ENCODE measurements at regions not wholly inside any gene's neighbourhood (a gene's known extent, or its start where the extent isn't known, plus 50 kb on each side); places are given as distances from the start of the nearest gene placed in this dataset.

DNA sequence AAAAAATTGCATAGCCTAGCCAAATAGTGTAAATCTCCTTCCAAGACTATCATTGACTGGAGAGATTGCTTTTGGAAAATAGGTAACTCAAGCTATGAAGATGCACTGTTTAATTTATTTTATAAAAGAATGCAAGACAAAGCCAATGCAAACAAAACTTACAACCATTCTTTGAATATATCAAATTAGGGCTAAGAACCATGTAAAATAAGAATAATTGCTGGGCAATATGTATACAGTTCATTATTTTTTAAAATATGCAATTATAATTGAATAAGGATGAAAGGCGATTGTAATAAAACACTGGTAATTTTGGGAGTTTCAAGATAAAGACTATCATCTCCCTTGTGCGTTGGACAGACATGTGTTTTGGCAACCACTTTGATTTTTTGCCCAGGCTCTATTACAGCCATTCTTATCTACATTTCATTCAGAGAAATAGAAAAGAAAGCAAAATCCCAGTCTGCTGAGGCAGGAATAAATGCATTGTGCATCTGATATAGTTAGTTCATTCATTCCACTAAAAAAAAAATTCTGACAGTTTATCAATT, 242.3 kb upstream of the ROBO1 start:
- H3K36me3 ChIP-seq: no peaks in the 10 kb centered on the region

DNA sequence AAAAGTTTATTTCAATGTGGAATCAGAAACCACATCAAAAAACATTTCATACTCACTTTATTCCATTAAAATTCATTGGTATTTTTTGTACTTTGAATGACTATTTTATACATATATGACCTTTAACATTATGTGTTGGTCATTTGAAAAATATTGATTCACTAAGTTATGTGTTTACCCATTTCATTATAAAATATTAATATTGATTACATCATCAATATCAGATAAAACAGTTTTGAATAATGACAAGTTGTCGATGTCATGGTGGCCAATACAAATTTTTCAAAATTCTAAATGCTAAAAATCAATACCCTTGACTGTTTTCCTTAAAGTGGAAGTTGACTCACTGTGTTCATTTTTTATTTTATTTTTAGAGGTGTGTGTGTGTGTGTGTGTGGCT, 239.7 kb upstream of the ROBO1 start:
- Histone ChIP-seq H3K36me3 (no peaks in the 10 kb centered on the region), H3K9ac (ENCODE audit: low read depth in 2 of 2, low read length in 2 of 2) (no peak overlapping the region), H3K4me1 (no peaks in the 10 kb centered on the region), H3K27ac (no peak overlapping the region), H3K27me3 (no peaks in the 10 kb centered on the region), H3K9me3 (no peaks in the 10 kb centered on the region), H3K4me3 (no peak overlapping the region)
- DNase-seq: no peak
- intact Hi-C loops (cut with DNase I): no loop called here
- TF ChIP-seq, protein P1, sequence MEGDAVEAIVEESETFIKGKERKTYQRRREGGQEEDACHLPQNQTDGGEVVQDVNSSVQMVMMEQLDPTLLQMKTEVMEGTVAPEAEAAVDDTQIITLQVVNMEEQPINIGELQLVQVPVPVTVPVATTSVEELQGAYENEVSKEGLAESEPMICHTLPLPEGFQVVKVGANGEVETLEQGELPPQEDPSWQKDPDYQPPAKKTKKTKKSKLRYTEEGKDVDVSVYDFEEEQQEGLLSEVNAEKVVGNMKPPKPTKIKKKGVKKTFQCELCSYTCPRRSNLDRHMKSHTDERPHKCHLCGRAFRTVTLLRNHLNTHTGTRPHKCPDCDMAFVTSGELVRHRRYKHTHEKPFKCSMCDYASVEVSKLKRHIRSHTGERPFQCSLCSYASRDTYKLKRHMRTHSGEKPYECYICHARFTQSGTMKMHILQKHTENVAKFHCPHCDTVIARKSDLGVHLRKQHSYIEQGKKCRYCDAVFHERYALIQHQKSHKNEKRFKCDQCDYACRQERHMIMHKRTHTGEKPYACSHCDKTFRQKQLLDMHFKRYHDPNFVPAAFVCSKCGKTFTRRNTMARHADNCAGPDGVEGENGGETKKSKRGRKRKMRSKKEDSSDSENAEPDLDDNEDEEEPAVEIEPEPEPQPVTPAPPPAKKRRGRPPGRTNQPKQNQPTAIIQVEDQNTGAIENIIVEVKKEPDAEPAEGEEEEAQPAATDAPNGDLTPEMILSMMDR (IDR thresholded peaks at IDR 0.05): no peak

More for the DNA sequence above, 242.3 kb upstream of the ROBO1 start:
- no peak for DNase-seq
- Histone ChIP-seq H3K4me1 (no peaks in the 10 kb centered on the region), H3K4me3 (no peak overlapping the region), H3K9ac (ENCODE audit: low read depth in 2 of 2, low read length in 2 of 2) (no peak overlapping the region), H3K9me3 (no peaks in the 10 kb centered on the region), H3K27ac (no peak overlapping the region), H3K27me3 (no peaks in the 10 kb centered on the region)
- TF ChIP-seq, protein P1 (IDR thresholded peaks at IDR 0.05): no peak
- intact Hi-C loops (cut with DNase I): no loop called here

DNA sequence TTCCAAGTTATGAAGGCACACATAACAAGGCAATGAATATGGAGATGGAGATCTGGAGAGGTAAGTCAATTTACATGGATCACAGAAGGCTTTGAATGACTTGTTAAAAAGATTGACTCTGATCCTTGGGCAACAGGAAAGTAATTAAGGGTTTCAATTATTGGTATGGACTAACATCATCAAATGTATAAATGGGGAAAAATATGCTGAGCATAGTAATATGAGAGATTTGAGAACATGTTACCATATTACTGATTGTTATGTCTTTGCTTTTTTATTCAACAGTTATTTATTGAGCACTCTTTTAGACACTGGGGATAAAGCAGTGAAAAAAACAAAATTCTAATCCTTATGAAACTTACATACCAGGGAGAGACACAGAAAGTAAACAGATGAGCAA, 238.5 kb upstream of the ROBO1 start:
- no peak for DNase-seq
- TF ChIP-seq, protein P1 (IDR thresholded peaks at IDR 0.05): no peak
- H3K27ac ChIP-seq: no peak overlapping the region
- H3K27me3 ChIP-seq: no peaks in the 10 kb centered on the region
- no peaks in the 10 kb centered on the region for H3K9me3 ChIP-seq
- H3K36me3 ChIP-seq: no peaks in the 10 kb centered on the region
- no peaks in the 10 kb centered on the region for H3K4me1 ChIP-seq
- H3K9ac ChIP-seq (ENCODE audit: low read depth in 2 of 2, low read length in 2 of 2): no peak overlapping the region
- intact Hi-C loops (cut with DNase I): no loop called here
- H3K4me3 ChIP-seq: no peak overlapping the region

DNA sequence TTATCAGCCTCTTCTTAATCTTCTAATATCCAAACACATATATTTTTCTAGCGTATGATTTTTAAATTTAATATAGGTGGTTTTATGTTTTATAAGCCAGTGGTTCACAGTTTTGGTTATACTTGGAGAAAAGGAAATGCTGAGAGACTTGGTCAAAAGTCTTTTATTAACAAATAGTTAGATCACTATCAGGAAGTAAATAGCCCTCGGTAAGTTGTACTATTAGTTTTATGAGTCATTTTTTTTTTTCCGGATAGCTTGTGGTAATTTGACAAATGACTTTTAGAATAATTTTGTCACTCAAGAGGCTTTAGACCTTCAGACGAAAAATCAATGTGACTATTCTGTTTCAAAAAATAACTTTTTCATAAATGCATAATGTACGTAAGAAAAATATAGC, 232.2 kb upstream of the ROBO1 start:
- Histone ChIP-seq H3K27ac (no peak overlapping the region), H3K4me3 (no peak overlapping the region), H3K9ac (ENCODE audit: low read depth in 2 of 2, low read length in 2 of 2) (no peak overlapping the region), H3K9me3 (no peaks in the 10 kb centered on the region), H3K27me3 (no peaks in the 10 kb centered on the region), H3K36me3 (no peaks in the 10 kb centered on the region), H3K4me1 (no peaks in the 10 kb centered on the region)
- intact Hi-C loops (cut with DNase I): no loop called here
- DNase-seq: no peak
- TF ChIP-seq, protein P1 (IDR thresholded peaks at IDR 0.05): no peak

DNA sequence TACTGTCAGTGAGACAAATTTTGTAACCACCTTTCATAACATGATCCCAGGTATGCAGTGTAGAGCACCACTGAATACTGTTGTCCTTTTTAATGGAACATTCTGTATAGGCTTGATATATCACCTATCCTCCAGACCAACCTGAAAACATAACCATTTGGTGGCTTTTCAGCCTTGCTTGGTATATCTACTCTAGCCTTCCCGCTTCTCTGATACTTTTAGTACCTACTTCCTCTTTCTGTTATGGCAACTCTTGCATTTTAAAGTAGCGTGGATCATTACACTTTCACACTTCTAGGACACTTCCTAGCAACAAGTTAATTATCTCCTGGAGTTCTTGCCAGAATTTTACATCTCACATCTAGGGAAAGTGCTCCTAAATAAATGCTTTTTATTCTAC, 226.6 kb upstream of the ROBO1 start:
- Histone ChIP-seq H3K27me3 (no peaks in the 10 kb centered on the region), H3K9ac (ENCODE audit: low read depth in 2 of 2, low read length in 2 of 2) (no peak overlapping the region), H3K9me3 (no peaks in the 10 kb centered on the region), H3K27ac (no peak overlapping the region), H3K36me3 (no peaks in the 10 kb centered on the region), H3K4me3 (no peak overlapping the region), H3K4me1 (no peaks in the 10 kb centered on the region)
- no peak for DNase-seq
- TF ChIP-seq, protein P1 (IDR thresholded peaks at IDR 0.05): no peak
- intact Hi-C loops (cut with DNase I): no loop called here

All from colonic mucosa (tissue), 4 donors.